GM19043 (cell line): ENCODE measurements at regions not wholly inside any gene's neighbourhood (a gene's known extent, or its start where the extent isn't known, plus 50 kb on each side); places are given as distances from the start of the nearest gene placed in this dataset.

Experiments
- ATAC-seq: cut with Tn5 transposase; IDR thresholded peaks from one replicate; pipeline ENCODE4 v1.9.1; 2021; ENCODE audit warnings: low read depth; ENCODE audit not compliant: unreplicated experiment

DNA sequence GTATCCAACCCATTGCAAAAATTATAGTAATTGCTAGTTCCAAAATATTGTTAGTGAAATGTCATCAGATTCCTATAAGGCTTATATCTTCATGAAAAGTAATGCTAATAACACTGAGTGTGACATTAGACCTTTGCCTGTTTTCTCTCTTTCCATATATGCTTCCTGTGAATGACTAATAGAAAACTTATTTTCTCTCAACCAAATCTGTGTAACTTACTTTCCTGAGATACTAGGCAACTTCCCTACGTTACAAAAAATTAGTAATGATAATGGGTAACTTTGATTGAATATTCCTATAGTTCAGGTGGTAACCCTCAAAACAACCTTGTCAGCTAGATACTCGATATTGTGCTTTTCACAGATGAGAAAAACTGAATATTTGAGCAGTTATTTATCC, 124.2 kb upstream of the HNRNPU start:
- no peak for ATAC-seq

DNA sequence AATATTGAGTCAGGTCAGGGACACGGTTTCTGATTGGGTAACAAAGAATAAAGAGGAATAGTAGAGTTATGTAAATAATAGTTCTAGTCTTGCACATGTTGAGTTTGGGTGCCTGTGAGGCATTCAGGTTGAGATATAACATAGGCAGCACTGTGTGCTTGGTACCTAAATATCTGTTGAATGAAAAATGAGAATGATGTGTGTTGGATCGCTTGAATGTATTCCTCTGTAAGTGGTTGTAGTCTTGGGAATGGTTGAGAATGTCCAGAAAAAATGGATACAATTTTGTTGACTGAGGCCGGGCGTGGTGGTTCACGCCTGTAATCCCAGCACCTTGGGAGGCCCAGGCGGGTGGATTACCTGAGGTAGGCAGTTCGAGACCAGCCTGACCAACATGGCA, 116.3 kb upstream of the HNRNPU start:
- ATAC-seq = no peak

DNA sequence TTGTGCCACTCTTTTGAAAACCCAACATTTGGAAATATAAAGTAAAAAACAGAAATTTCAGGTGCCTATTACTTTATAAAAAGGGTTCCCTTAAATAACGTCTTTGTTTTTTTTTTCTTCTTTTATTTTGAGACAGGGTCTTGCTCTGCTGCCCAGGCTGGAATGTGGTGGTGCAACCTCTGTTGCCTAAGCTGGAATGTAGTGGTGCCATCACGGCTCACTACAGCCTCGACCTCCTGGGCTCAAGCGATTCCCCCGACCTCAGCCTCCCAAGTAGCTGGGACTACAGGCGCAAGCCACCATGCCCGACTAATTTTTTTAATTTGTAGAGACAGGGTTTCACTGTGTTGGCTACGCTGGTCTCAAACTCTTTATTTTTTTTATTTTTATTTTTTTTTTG, 110.2 kb upstream of the HNRNPU start:
- ATAC-seq = no peak

DNA sequence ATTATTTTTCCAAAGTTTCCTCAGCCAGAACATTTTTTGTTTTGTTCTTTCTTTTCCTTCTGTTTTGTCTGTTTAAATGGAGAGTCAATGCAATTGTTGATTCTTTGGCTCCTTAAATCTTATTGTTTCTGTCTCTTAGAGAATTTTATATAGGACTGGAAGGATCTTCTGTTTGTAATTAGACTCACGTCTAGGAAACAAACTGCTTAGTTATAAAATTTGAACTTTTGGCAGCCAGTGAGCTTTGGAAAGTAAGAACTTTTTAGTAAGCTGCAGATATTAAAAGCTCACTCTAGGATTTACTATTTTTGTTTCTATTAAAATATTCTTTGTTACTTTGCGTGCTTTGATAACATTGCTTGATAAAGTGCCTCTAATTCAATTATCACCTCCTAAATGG, 109.8 kb upstream of the HNRNPU start:
- ATAC-seq = no peak

DNA sequence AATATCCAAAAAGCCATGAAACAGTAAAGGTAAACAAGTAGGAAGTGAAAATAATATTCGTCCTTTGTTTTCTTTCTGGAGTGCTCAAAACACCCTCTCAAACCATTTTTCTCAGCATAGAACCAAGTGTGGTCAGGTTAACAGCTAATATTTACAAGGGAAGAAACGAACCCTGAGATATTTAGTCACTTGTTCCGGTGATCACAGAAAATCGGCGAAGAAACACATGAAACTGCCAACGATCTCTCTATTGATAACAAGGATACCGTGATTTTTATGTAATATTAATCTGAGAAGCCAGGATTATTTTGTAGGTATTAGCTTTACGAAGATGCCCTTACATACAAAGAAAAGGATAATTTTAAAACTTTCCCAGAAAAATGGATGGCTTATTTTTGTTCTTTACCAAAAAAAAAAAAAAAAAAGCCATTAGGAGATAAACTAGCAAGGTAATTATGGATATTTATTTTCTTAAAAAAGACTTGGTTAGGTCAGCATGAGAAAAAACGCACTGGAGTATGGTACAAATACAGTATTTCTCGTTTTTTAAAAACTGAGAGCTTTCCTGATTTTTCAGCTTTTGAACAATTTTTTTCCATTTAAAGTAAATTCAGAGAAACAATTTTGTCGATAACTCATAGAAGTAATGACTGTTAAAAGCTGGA, 107.3 kb upstream of the HNRNPU start:
- ATAC-seq = no peak

DNA sequence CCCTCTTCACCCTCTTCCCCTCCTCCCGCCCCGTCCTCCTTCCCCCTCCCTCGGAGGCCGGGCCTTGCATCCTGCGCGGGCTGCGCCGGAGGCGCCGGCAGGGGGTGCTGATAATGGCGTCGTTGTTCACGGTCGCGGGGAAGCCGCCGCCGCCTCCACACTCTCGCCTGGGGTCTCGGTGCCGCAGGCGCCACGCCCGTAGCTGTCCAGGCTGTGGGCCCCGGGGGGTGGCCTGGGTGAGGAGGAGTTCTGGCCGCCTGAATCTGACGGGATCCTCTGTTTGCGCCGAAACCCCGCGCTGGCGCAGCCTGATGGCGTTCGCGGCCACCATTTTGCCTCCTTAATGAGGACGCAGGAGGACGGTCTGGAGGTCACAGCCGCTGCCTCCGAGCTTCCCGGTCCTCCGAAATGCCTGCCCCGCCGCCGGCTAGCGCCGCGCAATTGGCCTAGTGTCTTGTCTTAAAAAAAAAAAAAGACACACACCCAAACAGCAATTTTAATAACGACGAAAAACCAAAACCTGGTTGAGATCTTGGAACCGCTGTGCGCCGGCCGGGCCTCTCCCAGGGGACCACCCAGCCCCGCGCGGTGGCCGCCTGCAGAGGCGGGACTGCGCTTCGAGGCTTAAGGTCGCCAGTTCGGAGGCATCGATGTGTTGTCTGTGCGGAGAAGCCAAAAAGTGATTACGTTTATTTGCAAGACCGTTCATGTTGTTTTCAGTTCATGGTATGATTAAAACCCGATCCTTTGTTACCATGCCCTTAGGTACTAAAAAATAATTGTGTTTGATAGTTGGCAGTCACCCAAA, 106.6 kb upstream of the HNRNPU start:
- peak; percentile 50 for ATAC-seq

DNA sequence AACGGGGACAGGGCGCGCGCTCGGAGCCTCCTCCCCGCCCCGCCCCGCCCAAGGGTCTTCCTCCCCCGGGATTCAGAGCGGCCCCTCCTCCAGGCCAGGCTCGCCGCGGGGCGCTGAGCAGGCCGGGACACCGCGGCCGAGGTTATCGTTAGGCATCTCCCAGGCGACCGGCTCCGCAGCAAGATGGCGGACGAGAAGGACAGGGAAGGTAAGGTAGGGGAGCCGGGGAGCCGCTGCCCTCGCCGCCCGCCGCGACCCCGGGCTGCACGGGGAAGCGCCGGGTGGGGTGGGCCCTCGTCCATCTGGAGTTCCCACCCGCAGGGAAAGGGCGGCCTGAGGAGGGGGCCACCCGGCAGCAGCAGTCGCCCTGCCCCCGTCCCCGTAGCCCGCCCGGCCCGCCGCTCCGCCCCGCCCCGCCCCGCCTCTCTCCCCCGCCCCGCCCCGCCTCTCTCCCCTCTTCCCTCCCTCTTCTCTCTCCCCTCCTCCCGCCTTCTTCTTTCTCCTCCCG, 105.9 kb upstream of the HNRNPU start:
- peak; percentile 67 for ATAC-seq

- peak; percentile 24 for ATAC-seq
These were observed 105.3 kb upstream of the HNRNPU start for GRCh38 chr1:244969355-244970235.

DNA sequence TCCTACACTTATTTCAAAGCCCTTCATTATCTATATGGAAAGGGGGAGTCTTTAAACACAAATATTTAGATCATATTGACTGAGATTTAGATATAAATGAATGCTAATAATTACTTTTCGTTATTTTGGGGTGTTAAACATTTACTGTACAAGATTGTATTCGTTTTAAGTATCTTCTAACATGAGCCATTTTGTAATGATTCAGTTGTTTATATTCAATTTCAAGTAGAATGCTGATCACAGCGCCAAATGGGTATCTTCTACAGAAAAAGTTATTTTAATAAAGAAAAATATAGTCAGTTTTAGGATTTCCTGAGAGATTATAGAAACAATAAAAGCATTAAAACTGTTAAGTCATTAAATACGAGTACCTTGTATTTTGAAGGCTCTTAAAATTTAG, 104.5 kb upstream of the HNRNPU start:
- ATAC-seq = no peak

GRCh38 chr1:244968471-244968871, 104.1 kb upstream of the HNRNPU start:
- ATAC-seq = no peak

DNA sequence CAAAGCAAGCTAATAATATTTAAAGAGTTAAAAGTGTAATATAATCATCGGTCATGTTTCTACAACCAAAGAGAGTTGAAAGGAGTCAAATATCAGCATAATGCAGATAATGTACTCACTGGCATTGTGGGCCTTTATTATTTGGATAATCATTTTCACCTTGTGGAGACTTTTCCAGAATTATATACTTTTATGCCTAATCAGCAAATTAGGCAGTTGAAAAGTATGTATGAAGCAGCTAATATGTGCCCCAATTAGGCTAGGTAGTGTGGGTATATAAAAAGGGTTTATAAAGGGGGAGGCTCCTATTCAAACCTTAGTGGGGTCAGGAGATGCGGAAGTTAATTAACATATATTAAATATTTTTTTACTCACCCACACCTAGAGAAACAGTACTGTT, 102.8 kb upstream of the HNRNPU start:
- no peak for ATAC-seq

DNA sequence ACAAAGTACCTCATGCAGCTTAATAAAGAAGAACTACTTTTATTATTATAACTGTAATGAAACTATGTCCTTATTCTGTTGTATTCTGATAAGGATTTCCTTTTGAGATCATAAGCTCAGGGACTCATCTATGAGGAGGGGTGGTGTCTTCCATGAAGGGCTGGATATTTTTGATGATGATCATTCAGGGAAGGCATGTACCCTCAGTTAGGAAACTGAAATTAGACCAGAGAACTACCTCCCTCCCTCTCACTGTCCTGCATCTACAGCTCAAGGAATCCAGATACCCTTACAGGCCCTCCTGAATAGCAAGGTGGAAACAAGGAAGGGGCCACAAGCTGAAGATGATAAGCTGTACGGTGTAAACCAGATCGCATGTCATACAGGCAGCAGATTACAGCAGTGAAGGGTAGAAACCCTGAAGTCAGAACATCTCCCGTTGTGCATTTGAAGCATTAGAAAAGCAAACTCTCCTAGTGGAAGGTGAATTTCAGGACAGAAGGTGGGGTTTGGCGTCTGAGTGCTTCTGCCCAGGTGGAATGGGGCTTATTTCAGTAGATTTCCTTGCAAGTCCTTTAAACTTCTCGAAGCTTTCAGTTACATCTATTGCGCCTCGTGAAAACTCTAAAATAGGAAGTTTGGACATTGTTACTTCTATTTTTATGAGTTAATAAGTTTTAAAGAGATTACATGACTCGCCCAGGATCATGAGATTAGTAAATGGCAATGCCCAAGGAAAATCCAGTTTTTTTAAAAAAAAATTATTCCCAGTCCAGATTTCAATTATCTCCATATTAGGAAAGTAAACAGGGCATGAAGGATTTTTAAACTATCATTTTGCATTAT, 101.1 kb upstream of the HNRNPU start:
- ATAC-seq = no peak

DNA sequence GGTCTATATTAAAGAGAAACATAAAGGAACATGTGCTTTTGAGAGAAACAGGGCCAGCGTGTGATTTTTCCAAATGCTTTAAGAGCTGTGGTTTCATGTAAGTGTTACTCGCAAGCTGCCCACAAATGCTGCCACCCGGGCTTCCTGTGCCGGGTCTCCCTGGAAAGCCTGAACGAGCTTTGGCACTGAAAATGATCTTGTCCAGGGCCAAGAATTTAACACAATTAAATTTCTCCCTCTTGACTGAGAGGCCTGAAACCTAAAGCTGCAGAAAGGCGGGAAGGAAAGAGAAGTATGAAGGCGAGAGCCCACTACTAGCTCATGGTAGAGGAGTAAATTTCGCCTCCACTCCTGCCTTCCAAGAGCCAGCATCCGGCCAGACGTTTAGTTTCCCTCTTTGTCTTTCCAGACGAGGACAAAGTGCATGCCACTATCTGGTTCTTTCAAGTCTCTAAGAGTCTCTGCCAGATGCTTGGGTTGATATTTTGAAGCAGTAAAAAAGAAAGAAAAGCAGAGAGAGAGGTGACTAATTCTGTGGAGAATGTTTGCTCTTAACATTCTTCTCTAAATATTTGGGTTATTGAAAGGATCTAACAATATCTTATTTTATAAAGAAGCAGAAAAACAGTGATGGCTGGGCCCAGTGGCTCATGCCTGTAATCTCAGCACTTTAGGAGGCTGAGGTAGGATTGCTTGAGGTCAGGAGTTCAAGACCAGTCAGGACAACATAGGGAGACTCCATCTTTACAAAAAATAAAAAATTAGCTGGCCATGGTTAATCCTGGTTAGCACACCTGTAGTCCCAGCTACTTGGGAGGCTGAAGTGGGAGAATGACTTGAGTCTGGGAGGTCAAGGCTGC, 100.0 kb upstream of the HNRNPU start:
- ATAC-seq = no peak

DNA sequence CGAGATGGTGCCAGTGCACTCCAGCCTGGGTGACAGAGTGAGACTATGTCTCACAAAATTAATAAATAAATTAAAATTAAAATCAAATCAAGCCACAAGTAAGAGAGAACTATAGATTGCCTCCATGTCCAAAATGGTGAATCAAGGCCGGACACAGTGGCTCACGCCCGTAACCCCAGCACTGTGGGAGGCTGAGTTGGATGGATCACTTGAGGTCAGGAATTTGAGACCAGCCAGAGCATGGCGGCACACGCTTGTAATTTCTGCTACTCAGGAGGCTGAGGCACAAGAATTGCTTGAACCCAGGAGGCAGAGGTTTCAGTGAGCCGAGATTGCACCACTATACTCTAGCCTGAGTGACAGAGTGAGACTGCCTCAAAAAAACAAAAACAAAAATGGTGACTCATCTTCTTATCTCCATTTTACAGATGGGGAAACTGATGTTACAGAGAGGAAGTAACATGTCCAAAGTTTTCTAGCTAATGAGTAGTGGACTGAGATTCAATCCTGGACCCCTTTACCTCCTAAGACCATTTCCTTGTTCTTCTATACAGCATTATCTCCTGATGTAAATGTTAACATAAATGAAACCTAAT, 99.0 kb upstream of the HNRNPU start:
- no peak for ATAC-seq

DNA sequence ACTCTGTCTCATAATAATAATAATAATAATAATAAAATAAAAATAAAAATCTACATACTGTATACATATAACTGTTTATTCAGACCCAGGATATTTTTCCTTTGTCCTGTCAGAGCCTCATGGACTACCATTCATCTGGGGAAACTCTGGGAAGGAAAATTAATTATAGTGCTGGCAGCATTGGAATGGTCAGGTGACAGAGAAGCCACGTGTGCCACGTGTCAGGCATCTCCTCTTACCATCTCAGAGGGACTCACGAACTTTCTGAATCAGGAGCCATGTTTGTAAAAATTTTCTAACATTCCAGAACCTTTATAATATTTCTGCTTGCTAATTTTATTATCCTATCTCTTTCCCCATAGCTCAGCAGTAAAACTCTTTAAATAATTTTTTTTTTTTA, 97.8 kb upstream of the HNRNPU start:
- no peak for ATAC-seq

DNA sequence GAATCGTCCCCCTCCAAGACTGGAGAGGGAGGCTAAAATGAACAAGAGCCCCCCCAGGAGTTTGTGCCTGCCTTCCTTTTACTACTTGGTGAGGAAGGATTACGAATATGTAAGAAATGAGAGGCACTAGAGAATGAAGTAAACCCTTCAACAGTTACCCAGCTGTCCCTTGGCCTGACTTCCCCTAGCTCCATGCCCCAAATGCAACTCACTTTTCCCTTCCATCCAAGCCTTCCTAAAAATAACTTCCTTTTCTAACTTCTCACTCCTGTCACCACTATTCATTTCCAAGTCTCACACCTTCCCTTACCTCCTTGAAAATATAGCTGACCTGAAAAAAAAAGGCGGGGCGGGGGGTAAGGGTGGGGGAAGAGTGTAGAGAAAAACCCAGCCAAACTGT, 96.6 kb upstream of the HNRNPU start:
- no peak for ATAC-seq

DNA sequence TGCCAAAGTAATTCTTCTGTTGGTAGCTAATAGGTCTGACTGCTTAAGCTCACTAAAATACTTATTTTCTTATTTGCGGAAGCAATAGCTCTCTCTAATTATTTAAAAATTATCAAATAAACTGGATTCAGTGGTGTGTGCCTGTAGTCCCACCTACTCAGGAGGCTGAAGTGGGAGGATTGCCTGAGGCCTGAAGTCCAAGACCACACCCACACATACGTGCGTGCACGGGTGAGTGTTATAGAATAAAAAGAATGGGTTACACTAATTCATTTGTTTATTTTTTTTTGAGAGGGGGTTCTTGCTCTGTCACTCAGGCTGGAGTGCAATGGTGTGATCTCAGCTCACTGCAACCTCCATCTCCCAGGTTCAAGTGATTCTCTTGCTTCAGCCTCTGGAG, 94.2 kb upstream of the HNRNPU start:
- ATAC-seq = no peak

DNA sequence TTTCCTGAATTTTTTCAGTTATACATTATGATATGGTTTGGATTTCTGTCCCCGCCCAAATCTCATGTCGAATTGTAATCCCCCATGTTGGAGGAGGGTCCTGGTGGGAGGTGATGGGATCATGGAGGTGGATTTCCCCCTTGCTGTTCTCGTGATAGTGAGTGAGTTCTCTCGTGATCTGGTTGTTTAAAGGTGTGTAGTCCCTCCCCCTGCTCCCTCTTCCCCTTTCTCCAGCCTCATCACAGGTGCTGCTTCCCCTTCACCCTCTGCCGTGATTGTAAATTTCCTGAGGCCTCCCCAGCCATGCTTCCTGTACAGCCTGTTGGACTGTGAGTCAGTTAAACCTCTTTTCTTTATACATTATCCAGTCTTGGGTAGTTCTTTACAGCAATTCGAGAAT, 93.2 kb upstream of the HNRNPU start:
- ATAC-seq = no peak

DNA sequence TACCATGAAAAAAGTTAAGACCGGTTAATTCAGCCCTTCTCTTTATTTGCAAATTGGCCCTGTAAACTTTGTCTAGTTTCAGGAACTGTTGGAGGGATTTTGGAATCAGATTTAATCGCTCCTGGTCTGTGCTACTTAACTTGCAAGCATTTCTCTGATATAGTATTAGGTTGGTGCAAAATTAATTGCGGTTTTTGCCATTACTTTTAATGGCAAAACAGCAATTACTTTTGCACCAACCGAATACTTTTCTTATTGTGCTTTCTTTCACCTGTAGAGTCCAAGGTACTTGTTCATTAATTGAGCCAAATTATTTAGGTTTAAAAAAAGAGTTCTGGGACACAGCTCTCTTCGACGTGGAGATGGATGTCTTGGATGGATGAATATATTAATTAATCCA, 92.8 kb upstream of the HNRNPU start:
- no peak for ATAC-seq
